ENCODE measurements at regions not wholly inside any gene's neighbourhood (a gene's known extent, or its start where the extent isn't known, plus 50 kb on each side); places are given as distances from the start of the nearest gene placed in this dataset.
"Not testable (repeated sequence)": the region's sequence is repeated elsewhere in the genome, so short reads cannot be mapped to it uniquely, and the experiment has no call there.

DNA sequence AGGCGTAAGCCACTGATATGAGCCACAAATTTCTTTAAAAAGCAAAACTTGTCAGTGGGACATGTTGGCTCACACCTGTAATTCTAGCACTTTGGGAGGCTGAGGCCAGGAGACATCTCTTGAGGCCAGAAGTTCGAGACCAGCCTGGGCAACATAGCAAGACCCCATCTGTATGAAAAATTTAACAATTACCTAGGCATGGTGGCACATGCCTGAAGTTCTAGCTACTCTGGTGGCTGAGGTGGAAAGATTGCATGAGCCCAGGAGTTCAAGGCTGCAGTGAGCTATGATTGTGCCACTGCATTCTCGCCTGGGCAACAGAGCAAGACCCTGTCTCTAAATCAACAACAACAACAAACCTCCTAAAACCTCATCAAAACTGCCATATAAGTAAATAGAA lies 147.6 kb upstream of the BARHL2 start:
- Histone ChIP-seq H3K4me1 (ENCODE audit: control insufficient read depth in 1 of 2, insufficient read depth in 2 of 2, low read length in 2 of 2) (no peaks in the 10 kb centered on the region), H3K79me2 (ENCODE audit: control insufficient read depth, insufficient read depth, low read length, poor library complexity) (no peaks in the 10 kb centered on the region), H3K27me3 (ENCODE audit: insufficient read depth, low read length) (no peaks in the 10 kb centered on the region), H4K8ac (ENCODE audit: low read depth, low read length) (no peak overlapping the region), H3K14ac (ENCODE audit: low read length) (no peak overlapping the region), H2AK5ac (ENCODE audit: low read length) (no peak overlapping the region), H3K9ac (ENCODE audit: low read length) (no peak overlapping the region), H3K36me3 (ENCODE audit: control insufficient read depth in 1 of 2, insufficient read depth in 2 of 2, low read length in 2 of 2) (no peaks in the 10 kb centered on the region), H4K12ac (ENCODE audit: low read depth, low read length) (no peak overlapping the region), H3K79me1 (ENCODE audit: low read length) (no peaks in the 10 kb centered on the region), H3K27ac (ENCODE audit: low read depth, low read length) (no peak overlapping the region), H2AFZ (ENCODE audit: insufficient read depth, low read length, poor library complexity) (no peak overlapping the region), H3K4me3 (ENCODE audit: low read depth, low read length) (no peak overlapping the region), H2BK5ac (ENCODE audit: low read depth, low read length, poor library complexity) (no peak overlapping the region), H3K18ac (ENCODE audit: low read length) (no peak overlapping the region), H3K4ac (ENCODE audit: low read depth, low read length) (no peak overlapping the region), H3K4me2 (ENCODE audit: low read length) (no peak overlapping the region), H3K9me3 (ENCODE audit: insufficient read depth, low read depth, low read length) (no peaks in the 10 kb centered on the region), H2BK12ac (ENCODE audit: low read length) (no peak overlapping the region), H2BK120ac (ENCODE audit: insufficient read depth, low read length, poor library complexity) (no peak overlapping the region), H4K91ac (ENCODE audit: low read depth, low read length) (no peak overlapping the region), H3K23ac (ENCODE audit: low read length) (no peak overlapping the region)
- WGBS (ENCODE audit: extremely low coverage, insufficient coverage, insufficient read length) = no CpG with 5 or more reads among the region's 3 CpGs
- no peak for DNase-seq

DNA sequence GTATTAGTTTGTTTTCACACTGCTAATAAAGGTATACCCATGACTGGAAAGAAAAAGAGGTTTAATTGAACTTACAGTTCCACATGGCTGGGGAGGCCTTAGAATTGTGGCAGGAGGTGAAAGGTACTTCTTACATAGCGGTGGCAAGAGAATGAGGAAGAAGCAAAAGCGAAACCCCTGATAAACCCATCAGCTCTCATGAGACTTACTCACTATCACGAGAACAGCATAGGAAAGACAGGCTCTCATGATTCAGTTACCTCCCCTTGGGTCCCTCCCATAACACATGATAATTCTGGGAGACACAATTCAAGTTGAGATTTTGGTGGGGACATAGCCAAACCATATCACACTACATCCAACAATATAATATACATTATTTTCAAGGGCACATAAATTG lies 145.7 kb upstream of the BARHL2 start:
- Histone ChIP-seq H2BK12ac (ENCODE audit: low read length) (no peak overlapping the region), H2AK5ac (ENCODE audit: low read length) (no peak overlapping the region), H3K4me2 (ENCODE audit: low read length) (no peak overlapping the region), H2BK5ac (ENCODE audit: low read depth, low read length, poor library complexity) (no peak overlapping the region), H3K79me2 (ENCODE audit: control insufficient read depth, insufficient read depth, low read length, poor library complexity) (no peaks in the 10 kb centered on the region), H3K27ac (ENCODE audit: low read depth, low read length) (no peak overlapping the region), H4K12ac (ENCODE audit: low read depth, low read length) (no peak overlapping the region), H3K23ac (ENCODE audit: low read length) (no peak overlapping the region), H3K79me1 (ENCODE audit: low read length) (no peaks in the 10 kb centered on the region), H2BK120ac (ENCODE audit: insufficient read depth, low read length, poor library complexity) (no peak overlapping the region), H3K9me3 (ENCODE audit: insufficient read depth, low read depth, low read length) (no peaks in the 10 kb centered on the region), H3K14ac (ENCODE audit: low read length) (no peak overlapping the region), H2AFZ (ENCODE audit: insufficient read depth, low read length, poor library complexity) (no peak overlapping the region), H3K36me3 (ENCODE audit: control insufficient read depth in 1 of 2, insufficient read depth in 2 of 2, low read length in 2 of 2) (no peaks in the 10 kb centered on the region), H3K27me3 (ENCODE audit: insufficient read depth, low read length) (no peaks in the 10 kb centered on the region), H3K4ac (ENCODE audit: low read depth, low read length) (no peak overlapping the region), H4K8ac (ENCODE audit: low read depth, low read length) (no peak overlapping the region), H3K4me1 (ENCODE audit: control insufficient read depth in 1 of 2, insufficient read depth in 2 of 2, low read length in 2 of 2) (no peaks in the 10 kb centered on the region), H3K4me3 (ENCODE audit: low read depth, low read length) (no peak overlapping the region), H4K91ac (ENCODE audit: low read depth, low read length) (no peak overlapping the region), H3K18ac (ENCODE audit: low read length) (no peak overlapping the region), H3K9ac (ENCODE audit: low read length) (no peak overlapping the region)
- no CpG with 5 or more reads among the region's 3 CpGs for WGBS (ENCODE audit: extremely low coverage, insufficient coverage, insufficient read length)
- DNase-seq = no peak

DNA sequence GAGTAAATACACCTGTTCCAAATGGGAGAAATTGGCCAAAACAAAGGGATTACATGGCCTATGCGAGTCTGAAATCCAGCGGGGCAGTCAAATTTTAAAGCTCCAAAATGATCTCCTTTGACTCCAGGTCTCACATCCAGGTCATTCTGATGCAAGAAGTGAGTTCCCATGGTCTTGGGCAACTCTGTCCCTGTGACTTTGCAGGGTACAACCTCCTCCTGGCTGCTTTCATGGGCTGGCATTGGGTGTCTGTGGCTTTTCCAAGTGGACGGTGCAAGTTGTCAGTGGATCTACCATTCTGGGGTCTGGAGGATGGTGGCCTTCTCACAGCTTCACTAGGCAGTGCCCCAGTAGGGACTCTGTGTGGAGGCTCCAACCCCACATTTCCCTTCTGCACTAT lies 144.3 kb upstream of the BARHL2 start:
- no CpG with 5 or more reads among the region's 3 CpGs for WGBS (ENCODE audit: extremely low coverage, insufficient coverage, insufficient read length)
- not testable (repeated sequence) for DNase-seq; H3K79me1 ChIP-seq (ENCODE audit: low read length); H3K9me3 ChIP-seq (ENCODE audit: insufficient read depth, low read depth, low read length); H2AFZ ChIP-seq (ENCODE audit: insufficient read depth, low read length, poor library complexity); H3K4me2 ChIP-seq (ENCODE audit: low read length); H2BK120ac ChIP-seq (ENCODE audit: insufficient read depth, low read length, poor library complexity); H3K23ac ChIP-seq (ENCODE audit: low read length); H2BK12ac ChIP-seq (ENCODE audit: low read length); H3K36me3 ChIP-seq (ENCODE audit: control insufficient read depth in 1 of 2, insufficient read depth in 2 of 2, low read length in 2 of 2); H2BK5ac ChIP-seq (ENCODE audit: low read depth, low read length, poor library complexity); H4K91ac ChIP-seq (ENCODE audit: low read depth, low read length); H3K9ac ChIP-seq (ENCODE audit: low read length); H4K12ac ChIP-seq (ENCODE audit: low read depth, low read length); H4K8ac ChIP-seq (ENCODE audit: low read depth, low read length); H3K79me2 ChIP-seq (ENCODE audit: control insufficient read depth, insufficient read depth, low read length, poor library complexity); H3K27ac ChIP-seq (ENCODE audit: low read depth, low read length); H3K18ac ChIP-seq (ENCODE audit: low read length); H3K4me3 ChIP-seq (ENCODE audit: low read depth, low read length); H3K4me1 ChIP-seq (ENCODE audit: control insufficient read depth in 1 of 2, insufficient read depth in 2 of 2, low read length in 2 of 2); H3K14ac ChIP-seq (ENCODE audit: low read length); H3K4ac ChIP-seq (ENCODE audit: low read depth, low read length); H2AK5ac ChIP-seq (ENCODE audit: low read length); H3K27me3 ChIP-seq (ENCODE audit: insufficient read depth, low read length)

DNA sequence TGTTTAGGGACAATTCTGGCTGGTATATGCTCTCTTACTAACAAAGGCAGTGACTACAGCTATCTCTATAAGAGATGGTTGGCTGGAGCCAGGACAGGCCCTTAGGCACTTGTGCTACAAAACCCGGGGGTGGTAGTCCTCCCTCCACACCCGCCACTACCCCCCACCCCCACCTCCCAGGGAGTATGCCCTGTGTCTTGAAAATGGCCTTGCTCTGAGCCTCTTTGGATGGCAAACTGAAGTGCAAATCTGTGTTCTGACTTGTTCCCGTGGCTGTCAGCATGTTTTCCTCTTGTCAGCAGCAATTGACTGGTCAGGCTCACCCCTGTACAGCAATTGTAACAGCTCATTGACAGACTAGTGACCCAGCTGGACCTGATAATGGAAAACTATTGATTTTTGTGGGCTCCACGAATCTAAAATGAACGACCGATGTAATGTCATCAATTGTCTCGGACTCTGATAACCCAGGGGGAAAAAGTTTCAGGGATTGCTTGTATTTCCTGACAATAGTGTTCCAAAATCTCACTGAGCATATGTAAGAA lies 139.4 kb upstream of the BARHL2 start:
- no peak overlapping the region for H4K12ac ChIP-seq (ENCODE audit: low read depth, low read length)
- H2AK5ac ChIP-seq (ENCODE audit: low read length) = no peak overlapping the region
- peaks cover 0 to 5% of the 10 kb centered on the region in 2 experiments for H3K4me1 ChIP-seq (ENCODE audit: control insufficient read depth in 1 of 2, insufficient read depth in 2 of 2, low read length in 2 of 2)
- H3K4ac ChIP-seq (ENCODE audit: low read depth, low read length) = no peak overlapping the region
- no peak overlapping the region for H3K4me3 ChIP-seq (ENCODE audit: low read depth, low read length)
- H3K27me3 ChIP-seq (ENCODE audit: insufficient read depth, low read length) = no peaks in the 10 kb centered on the region
- H3K36me3 ChIP-seq (ENCODE audit: control insufficient read depth in 1 of 2, insufficient read depth in 2 of 2, low read length in 2 of 2) = no peaks in the 10 kb centered on the region
- no peak overlapping the region for H2BK5ac ChIP-seq (ENCODE audit: low read depth, low read length, poor library complexity)
- H2BK120ac ChIP-seq (ENCODE audit: insufficient read depth, low read length, poor library complexity) = no peak overlapping the region
- H4K91ac ChIP-seq (ENCODE audit: low read depth, low read length) = no peak overlapping the region
- no peak overlapping the region for H2BK12ac ChIP-seq (ENCODE audit: low read length)
- no peak overlapping the region for H2AFZ ChIP-seq (ENCODE audit: insufficient read depth, low read length, poor library complexity)
- DNase-seq = no peak
- H3K23ac ChIP-seq (ENCODE audit: low read length) = no peak overlapping the region
- no CpG with 5 or more reads among the region's 7 CpGs for whole genome bisulfite sequencing (ENCODE audit: extremely low coverage, insufficient coverage, insufficient read length)
- H3K79me1 ChIP-seq (ENCODE audit: low read length) = no peaks in the 10 kb centered on the region
- H3K27ac ChIP-seq (ENCODE audit: low read depth, low read length) = no peak overlapping the region
- no peak overlapping the region for H3K4me2 ChIP-seq (ENCODE audit: low read length)
- no peak overlapping the region for H3K14ac ChIP-seq (ENCODE audit: low read length)
- no peak overlapping the region for H4K8ac ChIP-seq (ENCODE audit: low read depth, low read length)
- no peaks in the 10 kb centered on the region for H3K9me3 ChIP-seq (ENCODE audit: insufficient read depth, low read depth, low read length)
- no peaks in the 10 kb centered on the region for H3K79me2 ChIP-seq (ENCODE audit: control insufficient read depth, insufficient read depth, low read length, poor library complexity)
- no peak overlapping the region for H3K9ac ChIP-seq (ENCODE audit: low read length)
- no peak overlapping the region for H3K18ac ChIP-seq (ENCODE audit: low read length)

Data from trophoblast cell (in vitro differentiated cells and primary cell).